ENCODE measurements at regions not wholly inside any gene's neighbourhood (a gene's known extent, or its start where the extent isn't known, plus 50 kb on each side); places are given as distances from the start of the nearest gene placed in this dataset.

GRCh38 chr12:111212814-111213456 lies 156.0 kb downstream of the PHETA1 start:
- no peak for TF ChIP-seq CTCF (IDR thresholded peaks at IDR 0.05; ENCODE audit: control extremely low read depth in 1 of 3, insufficient read depth in 1 of 3, low read depth in 1 of 3, low read length in 3 of 3)
- no peak for TF ChIP-seq EP300 (IDR thresholded peaks at IDR 0.05; ENCODE audit: borderline replicate concordance in 1 of 2, low read depth in 2 of 2, low read length in 2 of 2)
- TF ChIP-seq SIN3A (conservative IDR thresholded peaks at IDR 0.05 in 1 of 2, IDR thresholded peaks at IDR 0.05 in 1 of 2; ENCODE audit: low read depth in 1 of 2, low read length in 2 of 2): no peak
- TF ChIP-seq YY1 (IDR thresholded peaks at IDR 0.05; ENCODE audit: low read depth, low read length): no peak
